ENCODE measurements at regions not wholly inside any gene's neighbourhood (a gene's known extent, or its start where the extent isn't known, plus 50 kb on each side); places are given as distances from the start of the nearest gene placed in this dataset.

- no peak for DNase-seq (ENCODE audit: low read depth in 1 of 2, low spot score in 1 of 2)
Observed at GRCh38 chr2:5841126-5841525, 148.9 kb downstream of the SOX11 start.

- DNase-seq (ENCODE audit: low read depth in 1 of 2, low spot score in 1 of 2) = no peak
Observed at GRCh38 chr2:5842326-5842725, 150.1 kb downstream of the SOX11 start.

- no peak for DNase-seq (ENCODE audit: low read depth in 1 of 2, low spot score in 1 of 2)
Observed at GRCh38 chr2:5845798-5846330, 153.7 kb downstream of the SOX11 start.

GRCh38 chr2:5846881-5847280, 154.7 kb downstream of the SOX11 start:
- DNase-seq (ENCODE audit: low read depth in 1 of 2, low spot score in 1 of 2) = no peak

GRCh38 chr2:5849562-5849961, 157.4 kb downstream of the SOX11 start:
- no peak for DNase-seq (ENCODE audit: low read depth in 1 of 2, low spot score in 1 of 2)

GRCh38 chr2:5851410-5851809, 159.2 kb downstream of the SOX11 start:
- no peak for DNase-seq (ENCODE audit: low read depth in 1 of 2, low spot score in 1 of 2)

- no peak for DNase-seq (ENCODE audit: low read depth in 1 of 2, low spot score in 1 of 2)
Observed at GRCh38 chr2:5854797-5855196, 162.6 kb downstream of the SOX11 start.

GRCh38 chr2:5867056-5867455, 174.9 kb downstream of the SOX11 start:
- no peak for DNase-seq (ENCODE audit: low read depth in 1 of 2, low spot score in 1 of 2)

- DNase-seq (ENCODE audit: low read depth in 1 of 2, low spot score in 1 of 2) = no peak
Observed at GRCh38 chr2:5868931-5869330, 176.7 kb downstream of the SOX11 start.

GRCh38 chr2:5869936-5870335, 177.8 kb downstream of the SOX11 start:
- no peak for DNase-seq (ENCODE audit: low read depth in 1 of 2, low spot score in 1 of 2)

GRCh38 chr2:5877360-5877759, 185.2 kb downstream of the SOX11 start:
- DNase-seq (ENCODE audit: low read depth in 1 of 2, low spot score in 1 of 2) = no peak

- no peak for DNase-seq (ENCODE audit: low read depth in 1 of 2, low spot score in 1 of 2)
Observed at GRCh38 chr2:5885451-5886173, 193.4 kb downstream of the SOX11 start.

- DNase-seq (ENCODE audit: low read depth in 1 of 2, low spot score in 1 of 2) = no peak
Observed at GRCh38 chr2:5886462-5886861, 194.3 kb downstream of the SOX11 start.

- DNase-seq (ENCODE audit: low read depth in 1 of 2, low spot score in 1 of 2) = no peak
Observed at GRCh38 chr2:5888126-5888525, 195.9 kb downstream of the SOX11 start.

- no peak for DNase-seq (ENCODE audit: low read depth in 1 of 2, low spot score in 1 of 2)
Observed at GRCh38 chr2:5889519-5889918, 197.3 kb downstream of the SOX11 start.

- DNase-seq (ENCODE audit: low read depth in 1 of 2, low spot score in 1 of 2) = no peak
Observed at GRCh38 chr2:5894355-5894754, 202.2 kb downstream of the SOX11 start.

GRCh38 chr2:5895284-5895683, 203.1 kb downstream of the SOX11 start:
- no peak for DNase-seq (ENCODE audit: low read depth in 1 of 2, low spot score in 1 of 2)

GRCh38 chr2:5897249-5897648, 205.1 kb downstream of the SOX11 start:
- no peak for DNase-seq (ENCODE audit: low read depth in 1 of 2, low spot score in 1 of 2)

- no peak for DNase-seq (ENCODE audit: low read depth in 1 of 2, low spot score in 1 of 2)
Observed at GRCh38 chr2:5898667-5899066, 206.5 kb downstream of the SOX11 start.

- no peak for DNase-seq (ENCODE audit: low read depth in 1 of 2, low spot score in 1 of 2)
Observed at GRCh38 chr2:5905661-5906060, 213.5 kb downstream of the SOX11 start.

GRCh38 chr2:5908071-5908470, 215.9 kb downstream of the SOX11 start:
- DNase-seq (ENCODE audit: low read depth in 1 of 2, low spot score in 1 of 2) = no peak

- no peak for DNase-seq (ENCODE audit: low read depth in 1 of 2, low spot score in 1 of 2)
Observed at GRCh38 chr2:5911718-5912117, 219.5 kb downstream of the SOX11 start.

GRCh38 chr2:5913711-5914395, 221.7 kb downstream of the SOX11 start:
- no peak for DNase-seq (ENCODE audit: low read depth in 1 of 2, low spot score in 1 of 2)
